T-cell (primary cell): ENCODE measurements at regions not wholly inside any gene's neighbourhood (a gene's known extent, or its start where the extent isn't known, plus 50 kb on each side); places are given as distances from the start of the nearest gene placed in this dataset.
A peak's percentile ranks its signal among the peaks of the same experiment; 100 is the strongest.

Source experiments
- ATAC-seq, 4 experiments: fragments of 200-7000 bp in 3 of 4; fragments of 150-1000 bp in 1 of 4; cut with Tn5 transposase; replicated peaks in 1 of 4; 1 replicate in 3 of 4; 2 replicates in 1 of 4; pipeline ENCODE4 v1.10.0; 2021; ENCODE audit warnings: moderate library complexity in 3 of 4, mild to moderate bottlenecking in 2 of 4, moderate number of reproducible peaks in 1 of 4
- CTCF ChIA-PET, 2 donors: fragments of 300-600 bp; sonication (Branson Sonifier 250); formaldehyde crosslinking; loops; one replicate each; lab custom pipeline; 2022; ENCODE audit warnings: antibody characterized with exemption in 2 of 2; lab: Charles Lee
- POLR2A ChIA-PET, 2 donors: fragments of 300-600 bp; sonication (Branson Sonifier 250); formaldehyde crosslinking; loops; one replicate each; lab custom pipeline; 2022; ENCODE audit warnings: antibody characterized with exemption in 2 of 2; lab: Charles Lee
- DNase-seq, 35 experiments: peaks; one replicate each; pipeline versions ENCODE4 v3.0.0 to v3.0.0-alpha.2; 2013 to 2023
- H3K27ac ChIP-seq: one replicate; pipeline ENCODE4 v1.5.1; 2013; ENCODE audit warnings: low read length
- H3K27me3 ChIP-seq, 2 experiments: replicated peaks in 1 of 2; 1 replicate in 1 of 2; 2 replicates in 1 of 2; pipeline versions ENCODE4 v1.6.1 to v1.7.0; 2013; ENCODE audit warnings: low read length in 1 of 2, mixed read lengths in 1 of 2; ENCODE audit not compliant: control insufficient read depth in 2 of 2, insufficient read depth in 2 of 2; ENCODE audit errors: extremely low read depth in 1 of 2
- H3K36me3 ChIP-seq, 2 donors: 1 replicate in 1 of 2; 2 replicates in 1 of 2; pipeline versions ENCODE4 v1.6.1 to v1.7.0; 2013; ENCODE audit warnings: low read length in 1 of 2; ENCODE audit not compliant: control insufficient read depth in 2 of 2, insufficient read depth in 1 of 2; ENCODE audit errors: extremely low read depth in 1 of 2
- H3K4me1 ChIP-seq, 2 experiments: 1 replicate in 1 of 2; 2 replicates in 1 of 2; pipeline versions ENCODE4 v1.6.1 to v1.7.0; 2013; ENCODE audit warnings: low read length in 2 of 2, mixed read lengths in 1 of 2; ENCODE audit not compliant: insufficient read depth in 2 of 2, control insufficient read depth in 1 of 2; ENCODE audit errors: extremely low read depth in 1 of 2
- H3K4me3 ChIP-seq, 2 donors: 1 replicate in 1 of 2; 2 replicates in 1 of 2; pipeline versions ENCODE4 v1.5.1 to v1.7.0; 2013; ENCODE audit warnings: mild to moderate bottlenecking in 2 of 2, low read length in 1 of 2, moderate library complexity in 1 of 2; ENCODE audit not compliant: control insufficient read depth in 1 of 2; ENCODE audit errors: extremely low read depth in 1 of 2
- H3K9me3 ChIP-seq: 2 replicates; pipeline ENCODE4 v1.7.0; 2013
- H3K27ac Mint-ChIP-seq, 2 donors: one replicate each; pipeline ENCODE4 v1.8.0; 2020 to 2021; ENCODE audit warnings: mild to moderate bottlenecking in 2 of 2, mixed read lengths in 2 of 2
- H3K27me3 Mint-ChIP-seq, 2 donors: one replicate each; pipeline ENCODE4 v1.8.0; 2021 to 2022; ENCODE audit warnings: mixed read lengths in 2 of 2
- H3K36me3 Mint-ChIP-seq: one replicate; pipeline ENCODE4 v1.8.0; 2021; ENCODE audit warnings: mixed read lengths
- H3K4me1 Mint-ChIP-seq, 3 donors: one replicate each; pipeline ENCODE4 v1.8.0; 2020 to 2022; ENCODE audit warnings: mixed read lengths in 3 of 3, mild to moderate bottlenecking in 1 of 3
- H3K4me3 Mint-ChIP-seq, 3 donors: one replicate each; pipeline ENCODE4 v1.8.0; 2020 to 2022; ENCODE audit warnings: mild to moderate bottlenecking in 3 of 3, mixed read lengths in 3 of 3, moderate library complexity in 3 of 3
- H3K9me3 Mint-ChIP-seq, 3 donors: one replicate each; pipeline ENCODE4 v1.8.0; 2020 to 2022; ENCODE audit warnings: mixed read lengths in 3 of 3
- WGBS: methylation state at CpG from one replicate; pipeline ENCODE4 v1.1.5; 2013; ENCODE audit warnings: missing lambda C conversion rate; ENCODE audit not compliant: insufficient coverage; 5-methylcytosine and 5-hydroxymethylcytosine counted together

GRCh38 chr15:69648775-69649735 lies 196.4 kb downstream of the RPLP1 start:
- DNase-seq (peak in 2 of 35 experiments; percentile 2 to 3), ATAC-seq (no peak)
- POLR2A ChIA-PET, result no interaction called here
- Mint-ChIP-seq H3K36me3 (no peaks in the 10 kb centered on the region), H3K27ac (no peak overlapping the region), H3K4me1 (peaks cover 0 to 17% (median 17%) of the 10 kb centered on the region in 3 donors), H3K27me3 (peaks cover 15 to 24% of the 10 kb centered on the region in 2 donors), H3K4me3 (no peak overlapping the region), H3K9me3 (no peaks in the 10 kb centered on the region)
- CTCF ChIA-PET, result no interaction called here
- H3K4me3 ChIP-seq, result no peak overlapping the region
- no peaks in the 10 kb centered on the region for H3K9me3 ChIP-seq
- peaks cover 0 to 12% of the 10 kb centered on the region in 2 experiments for H3K27me3 ChIP-seq
- 77% methylated on average over 12 of the region's 13 CpGs for WGBS
- H3K27ac ChIP-seq, result no peak overlapping the region
- H3K4me1 ChIP-seq, result peaks cover 0 to 12% of the 10 kb centered on the region in 2 experiments
- no peaks in the 10 kb centered on the region for H3K36me3 ChIP-seq

GRCh38 chr15:69652293-69652692 lies 199.7 kb downstream of the RPLP1 start:
- Mint-ChIP-seq H3K4me3 (no peak overlapping the region), H3K4me1 (peaks cover 0 to 17% (median 13%) of the 10 kb centered on the region in 3 donors), H3K36me3 (no peaks in the 10 kb centered on the region), H3K27me3 (peaks cover 20 to 24% of the 10 kb centered on the region in 2 donors), H3K27ac (no peak overlapping the region), H3K9me3 (no peaks in the 10 kb centered on the region)
- Histone ChIP-seq H3K27me3 (peaks cover 0 to 12% of the 10 kb centered on the region in 2 experiments), H3K4me3 (no peak overlapping the region), H3K9me3 (no peaks in the 10 kb centered on the region), H3K27ac (no peak overlapping the region), H3K36me3 (no peaks in the 10 kb centered on the region), H3K4me1 (peaks cover 0 to 12% of the 10 kb centered on the region in 2 experiments)
- no peak for DNase-seq
- no CpG with 5 or more reads among the region's 1 CpG for WGBS
- CTCF ChIA-PET, result no interaction called here
- POLR2A ChIA-PET, result no interaction called here
- no peak for ATAC-seq

DNA sequence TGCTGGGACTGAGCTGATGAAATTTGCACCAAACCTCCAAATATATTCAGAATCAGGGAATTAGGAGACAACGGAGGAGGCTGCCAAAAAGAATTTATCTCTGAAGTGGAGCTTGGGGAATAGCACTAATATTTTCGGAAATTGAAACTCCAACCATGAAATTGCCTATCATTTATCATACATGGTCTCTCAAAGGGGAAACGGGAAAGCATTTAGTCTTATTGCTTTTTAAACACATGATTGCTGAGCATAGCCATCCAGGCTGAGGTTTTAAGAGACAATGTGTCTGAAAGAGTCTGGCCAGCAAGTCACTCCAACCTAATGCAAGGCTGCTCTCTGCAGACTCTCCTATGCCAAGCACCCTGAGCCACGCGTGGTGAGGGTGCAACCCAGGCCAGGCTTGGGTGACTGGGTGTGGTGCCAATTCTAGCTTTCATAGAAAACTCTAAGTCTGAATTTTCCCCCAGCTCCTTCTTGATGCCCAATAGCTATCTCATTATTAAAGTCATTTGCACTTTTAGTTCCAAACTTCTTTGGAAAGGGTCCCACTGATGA lies 200.2 kb downstream of the RPLP1 start:
- H3K9me3 ChIP-seq, result no peaks in the 10 kb centered on the region
- H3K9me3 Mint-ChIP-seq, result no peaks in the 10 kb centered on the region
- H3K27ac ChIP-seq, result no peak overlapping the region
- H3K36me3 Mint-ChIP-seq, result no peaks in the 10 kb centered on the region
- peaks cover 0 to 12% of the 10 kb centered on the region in 2 experiments for H3K27me3 ChIP-seq
- ATAC-seq, result no peak
- POLR2A ChIA-PET, result no interaction called here
- H3K27ac Mint-ChIP-seq, result no peak overlapping the region
- 50% methylated on average over 2 of the region's 5 CpGs for WGBS
- CTCF ChIA-PET, result no interaction called here
- no peaks in the 10 kb centered on the region for H3K36me3 ChIP-seq
- H3K4me1 Mint-ChIP-seq, result peaks cover 0 to 17% (median 13%) of the 10 kb centered on the region in 3 donors
- H3K4me3 Mint-ChIP-seq, result no peak overlapping the region
- no peak overlapping the region for H3K4me3 ChIP-seq
- H3K27me3 Mint-ChIP-seq, result peaks cover 19 to 22% of the 10 kb centered on the region in 2 donors
- peak in 1 of 35 experiments; percentile 20 for DNase-seq
- peaks cover 0 to 12% of the 10 kb centered on the region in 2 experiments for H3K4me1 ChIP-seq

- Mint-ChIP-seq H3K27me3 (peaks cover 20 to 22% of the 10 kb centered on the region in 2 donors), H3K4me3 (no peak overlapping the region), H3K4me1 (peaks cover 0 to 17% (median 13%) of the 10 kb centered on the region in 3 donors), H3K27ac (no peak overlapping the region), H3K9me3 (no peaks in the 10 kb centered on the region), H3K36me3 (no peaks in the 10 kb centered on the region)
- DNase-seq (no peak), ATAC-seq (no peak)
- Histone ChIP-seq H3K36me3 (no peaks in the 10 kb centered on the region), H3K27me3 (peaks cover 0 to 8% of the 10 kb centered on the region in 2 experiments), H3K9me3 (no peaks in the 10 kb centered on the region), H3K4me1 (peaks cover 0 to 12% of the 10 kb centered on the region in 2 experiments), H3K27ac (no peak overlapping the region), H3K4me3 (no peak overlapping the region)
- 77% methylated on average over 1 of the region's 1 CpG for WGBS
- ChIA-PET CTCF (no interaction called here), POLR2A (no interaction called here)
These were observed 200.7 kb downstream of the RPLP1 start for GRCh38 chr15:69653306-69653705.

DNA sequence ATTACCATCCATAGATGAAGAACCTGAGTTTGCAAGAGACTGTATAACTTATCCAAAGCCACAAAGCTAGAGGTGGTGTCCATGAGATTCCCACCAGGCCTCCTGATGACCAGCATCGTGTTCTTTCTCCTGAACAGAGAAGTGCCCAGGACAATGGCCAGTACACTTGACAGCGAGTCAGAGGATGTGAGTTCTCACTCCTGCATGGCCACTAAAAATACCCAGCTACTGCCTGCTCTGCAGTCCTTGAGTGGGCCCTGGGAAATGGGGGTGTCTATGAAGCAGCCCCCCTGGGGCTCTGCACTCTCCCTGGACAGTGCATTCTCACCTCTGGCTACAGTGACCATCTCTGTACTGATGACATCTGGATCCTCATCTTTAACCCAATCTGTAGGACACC lies 201.2 kb downstream of the RPLP1 start:
- POLR2A ChIA-PET, result no interaction called here
- no peaks in the 10 kb centered on the region for H3K9me3 Mint-ChIP-seq
- H3K27me3 Mint-ChIP-seq, result peaks cover 22 to 23% of the 10 kb centered on the region in 2 donors
- 90% methylated on average over 1 of the region's 2 CpGs for WGBS
- no peaks in the 10 kb centered on the region for H3K36me3 Mint-ChIP-seq
- H3K27ac Mint-ChIP-seq, result no peak overlapping the region
- CTCF ChIA-PET, result no interaction called here
- H3K4me1 ChIP-seq, result peaks cover 0 to 11% of the 10 kb centered on the region in 2 experiments
- H3K27ac ChIP-seq, result no peak overlapping the region
- H3K4me3 ChIP-seq, result no peak overlapping the region
- no peak overlapping the region for H3K4me3 Mint-ChIP-seq
- DNase-seq (no peak), ATAC-seq (no peak)
- peaks cover 0 to 6% of the 10 kb centered on the region in 2 experiments for H3K27me3 ChIP-seq
- no peaks in the 10 kb centered on the region for H3K36me3 ChIP-seq
- peaks cover 0 to 15% (median 13%) of the 10 kb centered on the region in 3 donors for H3K4me1 Mint-ChIP-seq
- no peaks in the 10 kb centered on the region for H3K9me3 ChIP-seq

DNA sequence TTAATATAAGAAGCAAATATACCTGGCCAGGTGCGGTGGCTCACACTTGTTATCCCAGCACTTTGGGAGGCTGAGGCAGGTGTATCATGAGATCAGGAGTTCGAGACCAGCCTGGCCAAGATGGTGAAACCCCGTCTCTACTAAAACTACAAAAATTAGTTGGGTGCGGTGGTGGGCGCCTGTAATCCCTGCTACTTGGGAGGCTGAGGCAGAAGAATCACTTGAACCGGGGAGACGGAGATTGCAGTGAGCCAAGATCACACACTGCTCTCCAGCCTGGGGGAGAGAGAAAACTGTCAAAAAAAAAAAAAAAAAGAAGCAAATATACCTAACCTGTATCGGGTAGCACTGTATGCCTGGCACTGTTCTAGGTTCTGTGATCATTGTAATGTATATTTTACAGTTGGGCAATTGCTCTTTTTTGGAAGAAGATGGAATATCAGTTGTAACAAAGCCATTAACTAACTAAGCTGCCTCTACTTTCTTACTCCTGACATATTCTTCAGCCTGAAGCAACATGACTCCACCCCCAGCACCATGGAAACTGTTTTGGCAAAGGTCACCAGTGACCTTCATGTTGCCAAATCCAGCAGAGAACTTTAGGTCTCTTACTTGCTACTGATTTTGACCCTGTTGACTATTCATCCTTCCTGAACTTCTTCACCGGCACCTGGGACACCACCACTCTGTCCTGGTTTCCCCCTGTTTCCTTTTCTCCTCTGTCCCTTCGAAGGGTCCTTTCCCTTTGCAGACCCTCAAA lies 203.8 kb downstream of the RPLP1 start:
- H3K4me3 ChIP-seq, result no peak overlapping the region
- DNase-seq (no peak), ATAC-seq (no peak)
- Mint-ChIP-seq H3K36me3 (no peaks in the 10 kb centered on the region), H3K9me3 (no peaks in the 10 kb centered on the region), H3K4me3 (no peak overlapping the region), H3K4me1 (peaks cover 0 to 12% (median 11%) of the 10 kb centered on the region in 3 donors), H3K27me3 (peaks cover 6 to 10% of the 10 kb centered on the region in 2 donors), H3K27ac (no peak overlapping the region)
- no peaks in the 10 kb centered on the region for H3K36me3 ChIP-seq
- ChIA-PET POLR2A (interaction anchor here in 1 of 2 donors (0.7 kb wide), 1 partner anchor 698 kb away, joined by 3 read pairs; no protein-coding TSS in a partner anchor), CTCF (interaction anchor here in 1 of 2 donors (0.6 kb wide), 1 partner anchor 128 kb away, joined by 3 read pairs; no protein-coding TSS in a partner anchor)
- H3K4me1 ChIP-seq, result peaks cover 0 to 6% of the 10 kb centered on the region in 2 experiments
- WGBS, result 96% methylated on average over 2 of the region's 10 CpGs
- H3K27me3 ChIP-seq, result peaks cover 0 to 7% of the 10 kb centered on the region in 2 experiments
- H3K9me3 ChIP-seq, result no peaks in the 10 kb centered on the region
- no peak overlapping the region for H3K27ac ChIP-seq
